Gastrocnemius medialis (tissue), 4 donors: ENCODE measurements at regions not wholly inside any gene's neighbourhood (a gene's known extent, or its start where the extent isn't known, plus 50 kb on each side); places are given as distances from the start of the nearest gene placed in this dataset.

ENCODE experiments used
- CTCF ChIP-seq, 5 experiments: fragments of 450-650 bp in 3 of 5; fragments of 200-600 bp in 2 of 5; sonication (generic) in 2 of 5; IDR thresholded peaks in 4 of 5; conservative IDR thresholded peaks in 1 of 5; 1 replicate in 4 of 5; 2 replicates in 1 of 5; pipeline ENCODE4 v1.5.1; 2016 to 2019; ENCODE audit warnings: antibody characterized with exemption in 5 of 5, mild to moderate bottlenecking in 3 of 5, moderate library complexity in 3 of 5
- POLR2A ChIP-seq, 2 donors: fragments of 450-650 bp; IDR thresholded peaks; one replicate each; pipeline ENCODE4 v1.6.1; 2017; ENCODE audit warnings: antibody characterized with exemption in 2 of 2, mild to moderate bottlenecking in 2 of 2, moderate library complexity in 2 of 2

DNA sequence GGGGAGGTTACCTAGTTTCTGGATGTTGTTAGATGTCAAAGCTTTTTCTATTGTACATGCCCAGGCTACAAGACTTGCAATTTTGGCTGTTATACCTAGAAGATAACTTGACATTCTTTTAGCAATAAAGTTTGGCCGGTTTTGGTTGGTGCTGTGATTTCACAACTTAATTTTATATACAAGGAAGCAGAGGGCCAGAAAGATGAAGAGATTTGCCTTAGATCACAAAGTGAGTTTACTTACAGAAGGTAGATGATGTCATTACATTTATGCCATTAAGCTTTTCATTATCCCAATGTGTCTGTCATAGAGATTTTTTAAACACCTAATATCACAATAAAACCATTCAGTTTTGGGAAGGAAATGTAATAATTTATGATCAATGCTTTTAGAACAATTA lies 698.7 kb upstream of the ANO3 start:
- TF ChIP-seq CTCF (IDR thresholded peaks at IDR 0.05 in 4 of 5, conservative IDR thresholded peaks at IDR 0.05 in 1 of 5): no peak
- TF ChIP-seq POLR2A (IDR thresholded peaks at IDR 0.05): no peak
